Naive thymus-derived CD8-positive, alpha-beta T cell (primary cell): ENCODE measurements at regions not wholly inside any gene's neighbourhood (a gene's known extent, or its start where the extent isn't known, plus 50 kb on each side); places are given as distances from the start of the nearest gene placed in this dataset.

Source experiments
- ATAC-seq, 2 donors: fragments of 150-1000 bp; cut with Tn5 transposase in 1 of 2; sonication (Bioruptor Pico), chemical (Tn5 transposase) in 1 of 2; 1 replicate in 1 of 2; 2 replicates in 1 of 2; pipeline ENCODE4 v1.10.0; 2021; ENCODE audit warnings: mild to moderate bottlenecking in 2 of 2, moderate library complexity in 2 of 2
- POLR2A ChIA-PET: fragments of 350-600 bp; sonication (Branson Sonifier 250); formaldehyde crosslinking; loops from one replicate; lab custom pipeline; 2021; ENCODE audit warnings: antibody characterized with exemption; lab: Charles Lee
- DNase-seq, 10 donors: peaks; one replicate each; pipeline versions ENCODE4 v3.0.0 to v3.0.0-alpha.2; 2020 to 2022
- H3K27ac Mint-ChIP-seq, 10 donors: one replicate each; pipeline ENCODE4 v1.8.0; 2020 to 2022; ENCODE audit warnings: mild to moderate bottlenecking in 10 of 10, mixed read lengths in 10 of 10, moderate library complexity in 4 of 10, inconsistent platforms in 1 of 10
- H3K27me3 Mint-ChIP-seq, 5 donors: one replicate each; pipeline ENCODE4 v1.8.0; 2021 to 2022; ENCODE audit warnings: mixed read lengths in 5 of 5
- H3K36me3 Mint-ChIP-seq, 3 donors: one replicate each; pipeline ENCODE4 v1.8.0; 2020 to 2022; ENCODE audit warnings: mixed read lengths in 3 of 3, mild to moderate bottlenecking in 2 of 3, inconsistent platforms in 1 of 3
- H3K4me1 Mint-ChIP-seq, 4 donors: one replicate each; pipeline ENCODE4 v1.8.0; 2021 to 2022; ENCODE audit warnings: mixed read lengths in 4 of 4
- H3K4me3 Mint-ChIP-seq, 10 donors: one replicate each; pipeline ENCODE4 v1.8.0; 2020 to 2022; ENCODE audit warnings: mild to moderate bottlenecking in 10 of 10, mixed read lengths in 10 of 10, moderate library complexity in 6 of 10, inconsistent platforms in 1 of 10
- H3K9me3 Mint-ChIP-seq, 9 donors: one replicate each; pipeline ENCODE4 v1.8.0; 2020 to 2022; ENCODE audit warnings: mixed read lengths in 9 of 9, mild to moderate bottlenecking in 3 of 9, inconsistent platforms in 1 of 9, moderate library complexity in 1 of 9

GRCh38 chr3:106707347-106707746 is 669.9 kb upstream of the CCDC54 start:
- H3K9me3 Mint-ChIP-seq, result no peaks in the 10 kb centered on the region
- DNase-seq (no peak), ATAC-seq (no peak)
- no peak overlapping the region for H3K27ac Mint-ChIP-seq
- POLR2A ChIA-PET, result no interaction called here
- H3K36me3 Mint-ChIP-seq, result no peaks in the 10 kb centered on the region
- no peaks in the 10 kb centered on the region for H3K4me1 Mint-ChIP-seq
- no peak overlapping the region for H3K4me3 Mint-ChIP-seq
- H3K27me3 Mint-ChIP-seq, result peaks cover 0 to 16% (median 0%) of the 10 kb centered on the region in 5 donors

- POLR2A ChIA-PET, result no interaction called here
- H3K27me3 Mint-ChIP-seq, result peaks cover 0 to 16% (median 0%) of the 10 kb centered on the region in 5 donors
- DNase-seq, result no peak
- no peaks in the 10 kb centered on the region for H3K4me1 Mint-ChIP-seq
- H3K27ac Mint-ChIP-seq, result no peak overlapping the region
- H3K4me3 Mint-ChIP-seq, result no peak overlapping the region
- H3K36me3 Mint-ChIP-seq, result no peaks in the 10 kb centered on the region
- no peaks in the 10 kb centered on the region for H3K9me3 Mint-ChIP-seq
- no peak for ATAC-seq
Measured at GRCh38 chr3:106710596-106710995, 666.6 kb upstream of the CCDC54 start.

GRCh38 chr3:106711650-106712049 is 665.6 kb upstream of the CCDC54 start:
- Mint-ChIP-seq H3K27me3 (peaks cover 0 to 16% (median 0%) of the 10 kb centered on the region in 5 donors), H3K4me3 (no peak overlapping the region), H3K9me3 (no peaks in the 10 kb centered on the region), H3K4me1 (no peaks in the 10 kb centered on the region), H3K36me3 (no peaks in the 10 kb centered on the region), H3K27ac (no peak overlapping the region)
- POLR2A ChIA-PET, result no interaction called here
- DNase-seq, result no peak
- no peak for ATAC-seq

GRCh38 chr3:106714400-106714799 is 662.8 kb upstream of the CCDC54 start:
- ATAC-seq, result no peak
- no peak overlapping the region for H3K4me3 Mint-ChIP-seq
- no peak overlapping the region for H3K27ac Mint-ChIP-seq
- peaks cover 0 to 11% (median 1%) of the 10 kb centered on the region in 5 donors for H3K27me3 Mint-ChIP-seq
- DNase-seq, result no peak
- H3K36me3 Mint-ChIP-seq, result no peaks in the 10 kb centered on the region
- no peaks in the 10 kb centered on the region for H3K9me3 Mint-ChIP-seq
- H3K4me1 Mint-ChIP-seq, result no peaks in the 10 kb centered on the region
- POLR2A ChIA-PET, result no interaction called here

GRCh38 chr3:106715286-106715685 is 662.0 kb upstream of the CCDC54 start:
- Mint-ChIP-seq H3K4me1 (no peaks in the 10 kb centered on the region), H3K27me3 (peaks cover 0 to 4% (median 1%) of the 10 kb centered on the region in 5 donors), H3K27ac (no peak overlapping the region), H3K36me3 (no peaks in the 10 kb centered on the region), H3K4me3 (no peak overlapping the region), H3K9me3 (peaks cover 0 to 2% (median 0%) of the 10 kb centered on the region in 9 donors)
- ATAC-seq, result no peak
- POLR2A ChIA-PET, result no interaction called here
- DNase-seq, result no peak

- ATAC-seq, result no peak
- peaks cover 0 to 4% (median 0%) of the 10 kb centered on the region in 5 donors for H3K27me3 Mint-ChIP-seq
- no peak overlapping the region for H3K4me3 Mint-ChIP-seq
- H3K4me1 Mint-ChIP-seq, result no peaks in the 10 kb centered on the region
- H3K27ac Mint-ChIP-seq, result no peak overlapping the region
- H3K9me3 Mint-ChIP-seq, result peaks cover 0 to 2% (median 0%) of the 10 kb centered on the region in 9 donors
- H3K36me3 Mint-ChIP-seq, result no peaks in the 10 kb centered on the region
- POLR2A ChIA-PET, result no interaction called here
- DNase-seq, result no peak
Measured at GRCh38 chr3:106717178-106717780, 660.0 kb upstream of the CCDC54 start.

- no peaks in the 10 kb centered on the region for H3K36me3 Mint-ChIP-seq
- DNase-seq, result no peak
- ATAC-seq, result no peak
- H3K9me3 Mint-ChIP-seq, result peaks cover 0 to 2% (median 0%) of the 10 kb centered on the region in 9 donors
- no peak overlapping the region for H3K4me3 Mint-ChIP-seq
- H3K4me1 Mint-ChIP-seq, result no peaks in the 10 kb centered on the region
- POLR2A ChIA-PET, result no interaction called here
- H3K27ac Mint-ChIP-seq, result no peak overlapping the region
- peaks cover 0 to 5% (median 0%) of the 10 kb centered on the region in 5 donors for H3K27me3 Mint-ChIP-seq
Measured at GRCh38 chr3:106719077-106719476, 658.2 kb upstream of the CCDC54 start.

GRCh38 chr3:106719583-106719982 is 657.7 kb upstream of the CCDC54 start:
- DNase-seq (no peak), ATAC-seq (no peak)
- H3K9me3 Mint-ChIP-seq, result peaks cover 0 to 2% (median 0%) of the 10 kb centered on the region in 9 donors
- no peaks in the 10 kb centered on the region for H3K36me3 Mint-ChIP-seq
- peaks cover 0 to 7% (median 0%) of the 10 kb centered on the region in 5 donors for H3K27me3 Mint-ChIP-seq
- H3K4me3 Mint-ChIP-seq, result no peak overlapping the region
- H3K27ac Mint-ChIP-seq, result no peak overlapping the region
- no peaks in the 10 kb centered on the region for H3K4me1 Mint-ChIP-seq
- POLR2A ChIA-PET, result no interaction called here

- Mint-ChIP-seq H3K9me3 (peaks cover 0 to 2% (median 0%) of the 10 kb centered on the region in 9 donors), H3K36me3 (no peaks in the 10 kb centered on the region), H3K27ac (no peak overlapping the region), H3K4me3 (no peak overlapping the region), H3K4me1 (no peaks in the 10 kb centered on the region), H3K27me3 (peaks cover 0 to 7% (median 0%) of the 10 kb centered on the region in 5 donors)
- no peak for ATAC-seq
- no peak for DNase-seq
- POLR2A ChIA-PET, result no interaction called here
Measured at GRCh38 chr3:106720510-106720909, 656.7 kb upstream of the CCDC54 start.

GRCh38 chr3:106725566-106725965 is 651.7 kb upstream of the CCDC54 start:
- Mint-ChIP-seq H3K9me3 (no peaks in the 10 kb centered on the region), H3K27me3 (peaks cover 0 to 7% (median 0%) of the 10 kb centered on the region in 5 donors), H3K4me3 (no peak overlapping the region), H3K27ac (no peak overlapping the region), H3K4me1 (no peaks in the 10 kb centered on the region), H3K36me3 (no peaks in the 10 kb centered on the region)
- ATAC-seq (no peak), DNase-seq (no peak)
- POLR2A ChIA-PET, result no interaction called here

GRCh38 chr3:106728315-106729098 is 648.7 kb upstream of the CCDC54 start:
- Mint-ChIP-seq H3K9me3 (no peaks in the 10 kb centered on the region), H3K36me3 (no peaks in the 10 kb centered on the region), H3K4me1 (no peaks in the 10 kb centered on the region), H3K4me3 (no peak overlapping the region), H3K27ac (no peak overlapping the region), H3K27me3 (peaks cover 0 to 4% (median 3%) of the 10 kb centered on the region in 5 donors)
- POLR2A ChIA-PET, result no interaction called here
- DNase-seq (no peak), ATAC-seq (no peak)

- Mint-ChIP-seq H3K27me3 (peaks cover 0 to 5% (median 2%) of the 10 kb centered on the region in 5 donors), H3K4me3 (no peak overlapping the region), H3K4me1 (no peaks in the 10 kb centered on the region), H3K36me3 (no peaks in the 10 kb centered on the region), H3K9me3 (no peaks in the 10 kb centered on the region), H3K27ac (no peak overlapping the region)
- POLR2A ChIA-PET, result no interaction called here
- ATAC-seq (no peak), DNase-seq (no peak)
Measured at GRCh38 chr3:106729481-106729880, 647.8 kb upstream of the CCDC54 start.

- H3K36me3 Mint-ChIP-seq, result no peaks in the 10 kb centered on the region
- H3K27ac Mint-ChIP-seq, result no peak overlapping the region
- ATAC-seq (no peak), DNase-seq (no peak)
- POLR2A ChIA-PET, result no interaction called here
- H3K27me3 Mint-ChIP-seq, result peaks cover 0 to 5% (median 2%) of the 10 kb centered on the region in 5 donors
- no peaks in the 10 kb centered on the region for H3K4me1 Mint-ChIP-seq
- H3K4me3 Mint-ChIP-seq, result no peak overlapping the region
- no peaks in the 10 kb centered on the region for H3K9me3 Mint-ChIP-seq
Measured at GRCh38 chr3:106731230-106731629, 646.0 kb upstream of the CCDC54 start.
